ENCODE measurements at regions not wholly inside any gene's neighbourhood (a gene's known extent, or its start where the extent isn't known, plus 50 kb on each side); places are given as distances from the start of the nearest gene placed in this dataset.

DNA sequence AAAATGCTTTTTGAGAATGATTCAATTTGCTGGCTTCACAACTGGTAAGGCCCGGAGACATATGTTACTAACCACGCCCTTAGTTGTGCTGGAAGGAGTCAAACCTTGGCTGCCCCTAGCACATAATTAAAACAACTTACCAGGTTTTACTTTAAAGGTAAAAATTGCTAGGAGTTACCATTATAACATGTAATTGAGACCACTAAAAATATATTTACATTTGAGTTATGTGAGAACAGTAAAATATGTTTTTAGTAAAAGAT is 435.6 kb upstream of the CDH9 start:
- TF ChIP-seq, protein P1, sequence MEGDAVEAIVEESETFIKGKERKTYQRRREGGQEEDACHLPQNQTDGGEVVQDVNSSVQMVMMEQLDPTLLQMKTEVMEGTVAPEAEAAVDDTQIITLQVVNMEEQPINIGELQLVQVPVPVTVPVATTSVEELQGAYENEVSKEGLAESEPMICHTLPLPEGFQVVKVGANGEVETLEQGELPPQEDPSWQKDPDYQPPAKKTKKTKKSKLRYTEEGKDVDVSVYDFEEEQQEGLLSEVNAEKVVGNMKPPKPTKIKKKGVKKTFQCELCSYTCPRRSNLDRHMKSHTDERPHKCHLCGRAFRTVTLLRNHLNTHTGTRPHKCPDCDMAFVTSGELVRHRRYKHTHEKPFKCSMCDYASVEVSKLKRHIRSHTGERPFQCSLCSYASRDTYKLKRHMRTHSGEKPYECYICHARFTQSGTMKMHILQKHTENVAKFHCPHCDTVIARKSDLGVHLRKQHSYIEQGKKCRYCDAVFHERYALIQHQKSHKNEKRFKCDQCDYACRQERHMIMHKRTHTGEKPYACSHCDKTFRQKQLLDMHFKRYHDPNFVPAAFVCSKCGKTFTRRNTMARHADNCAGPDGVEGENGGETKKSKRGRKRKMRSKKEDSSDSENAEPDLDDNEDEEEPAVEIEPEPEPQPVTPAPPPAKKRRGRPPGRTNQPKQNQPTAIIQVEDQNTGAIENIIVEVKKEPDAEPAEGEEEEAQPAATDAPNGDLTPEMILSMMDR (IDR thresholded peaks at IDR 0.05), result no peak
- TF ChIP-seq GABPA (IDR thresholded peaks at IDR 0.05; ENCODE audit: low read depth), result no peak
- no peak for TF ChIP-seq POLR2AphosphoS5 (IDR thresholded peaks at IDR 0.05; ENCODE audit: low read depth, low read length)
- no peak for TF ChIP-seq TEAD4 (IDR thresholded peaks at IDR 0.05; ENCODE audit: borderline replicate concordance, insufficient read depth)
- no peak for TF ChIP-seq RFX5 (IDR thresholded peaks at IDR 0.05; ENCODE audit: low read length)

All from SK-N-SH (cell line).